ENCODE measurements at regions not wholly inside any gene's neighbourhood (a gene's known extent, or its start where the extent isn't known, plus 50 kb on each side); places are given as distances from the start of the nearest gene placed in this dataset.

GRCh38 chr7:109126404-109127050 is 556.9 kb downstream of the DNAJB9 start:
- Histone ChIP-seq H3K36me3 (ENCODE audit: control insufficient read depth in 1 of 2, insufficient read depth in 2 of 2, low read length in 1 of 2) (peaks cover 0 to 2% of the 10 kb centered on the region in 2 donors), H3K4me3 (ENCODE audit: low read length in 2 of 2) (no peak overlapping the region), H3K9me3 (ENCODE audit: control insufficient read depth, low read length) (no peaks in the 10 kb centered on the region), H3K27ac (ENCODE audit: low read depth in 1 of 2, low read length in 2 of 2) (no peak overlapping the region), H3K27me3 (ENCODE audit: control insufficient read depth in 1 of 2, insufficient read depth in 2 of 2, low read length in 1 of 2) (no peaks in the 10 kb centered on the region), H3K4me1 (ENCODE audit: control insufficient read depth in 1 of 2, insufficient read depth in 2 of 2, low read length in 2 of 2) (no peaks in the 10 kb centered on the region)
- intact Hi-C loops (cut with DNase I) = no loop called here
- 74 to 77% methylated on average over 2 of the region's 2 CpGs for WGBS, 2 donors
- DNase-seq (no peak), ATAC-seq (ENCODE audit: low FRiP score) (no peak)

GRCh38 chr7:109127145-109127544 is 557.5 kb downstream of the DNAJB9 start:
- intact Hi-C loops (cut with DNase I) = no loop called here
- no peaks in the 10 kb centered on the region for H3K27me3 ChIP-seq (ENCODE audit: control insufficient read depth in 1 of 2, insufficient read depth in 2 of 2, low read length in 1 of 2)
- ATAC-seq (ENCODE audit: low FRiP score) (no peak), DNase-seq (no peak)
- peaks cover 0 to 2% of the 10 kb centered on the region in 2 donors for H3K36me3 ChIP-seq (ENCODE audit: control insufficient read depth in 1 of 2, insufficient read depth in 2 of 2, low read length in 1 of 2)
- no peaks in the 10 kb centered on the region for H3K4me1 ChIP-seq (ENCODE audit: control insufficient read depth in 1 of 2, insufficient read depth in 2 of 2, low read length in 2 of 2)
- no peaks in the 10 kb centered on the region for H3K9me3 ChIP-seq (ENCODE audit: control insufficient read depth, low read length)
- 94 to 97% methylated on average over 1 of the region's 1 CpG for WGBS, 2 donors
- H3K4me3 ChIP-seq (ENCODE audit: low read length in 2 of 2) = no peak overlapping the region
- H3K27ac ChIP-seq (ENCODE audit: low read depth in 1 of 2, low read length in 2 of 2) = no peak overlapping the region

GRCh38 chr7:109131141-109131540 is 561.5 kb downstream of the DNAJB9 start:
- ATAC-seq (ENCODE audit: low FRiP score) (no peak), DNase-seq (no peak)
- no peaks in the 10 kb centered on the region for H3K27me3 ChIP-seq (ENCODE audit: control insufficient read depth in 1 of 2, insufficient read depth in 2 of 2, low read length in 1 of 2)
- peaks cover 7% of the 10 kb centered on the region for H3K9me3 ChIP-seq (ENCODE audit: control insufficient read depth, low read length)
- intact Hi-C loops (cut with DNase I) = no loop called here
- no peaks in the 10 kb centered on the region for H3K36me3 ChIP-seq (ENCODE audit: control insufficient read depth in 1 of 2, insufficient read depth in 2 of 2, low read length in 1 of 2)
- H3K4me1 ChIP-seq (ENCODE audit: control insufficient read depth in 1 of 2, insufficient read depth in 2 of 2, low read length in 2 of 2) = no peaks in the 10 kb centered on the region
- no peak overlapping the region for H3K4me3 ChIP-seq (ENCODE audit: low read length in 2 of 2)
- 16 to 23% methylated on average over 1 of the region's 1 CpG for WGBS, 2 donors
- H3K27ac ChIP-seq (ENCODE audit: low read depth in 1 of 2, low read length in 2 of 2) = no peak overlapping the region

GRCh38 chr7:109136893-109137292 is 567.2 kb downstream of the DNAJB9 start:
- H3K9me3 ChIP-seq (ENCODE audit: control insufficient read depth, low read length) = peaks cover 7% of the 10 kb centered on the region
- intact Hi-C loops (cut with DNase I) = no loop called here
- H3K4me3 ChIP-seq (ENCODE audit: low read length in 2 of 2) = no peak overlapping the region
- H3K36me3 ChIP-seq (ENCODE audit: control insufficient read depth in 1 of 2, insufficient read depth in 2 of 2, low read length in 1 of 2) = no peaks in the 10 kb centered on the region
- WGBS, 2 donors = 93% methylated on average over 3 of the region's 3 CpGs
- ATAC-seq (ENCODE audit: low FRiP score) (no peak), DNase-seq (no peak)
- no peaks in the 10 kb centered on the region for H3K4me1 ChIP-seq (ENCODE audit: control insufficient read depth in 1 of 2, insufficient read depth in 2 of 2, low read length in 2 of 2)
- H3K27ac ChIP-seq (ENCODE audit: low read depth in 1 of 2, low read length in 2 of 2) = no peak overlapping the region
- no peaks in the 10 kb centered on the region for H3K27me3 ChIP-seq (ENCODE audit: control insufficient read depth in 1 of 2, insufficient read depth in 2 of 2, low read length in 1 of 2)

GRCh38 chr7:109154748-109155147 is 585.1 kb downstream of the DNAJB9 start:
- no peaks in the 10 kb centered on the region for H3K9me3 ChIP-seq (ENCODE audit: control insufficient read depth, low read length)
- no peaks in the 10 kb centered on the region for H3K27me3 ChIP-seq (ENCODE audit: control insufficient read depth in 1 of 2, insufficient read depth in 2 of 2, low read length in 1 of 2)
- no peak for ATAC-seq (ENCODE audit: low FRiP score)
- intact Hi-C loops (cut with DNase I) = no loop called here
- no peak overlapping the region for H3K4me3 ChIP-seq (ENCODE audit: low read length in 2 of 2)
- no peaks in the 10 kb centered on the region for H3K36me3 ChIP-seq (ENCODE audit: control insufficient read depth in 1 of 2, insufficient read depth in 2 of 2, low read length in 1 of 2)
- no peaks in the 10 kb centered on the region for H3K4me1 ChIP-seq (ENCODE audit: control insufficient read depth in 1 of 2, insufficient read depth in 2 of 2, low read length in 2 of 2)
- H3K27ac ChIP-seq (ENCODE audit: low read depth in 1 of 2, low read length in 2 of 2) = no peak overlapping the region
- no peak for DNase-seq
- WGBS, 2 donors = 65 to 70% methylated on average over 2 of the region's 2 CpGs

- Histone ChIP-seq H3K27me3 (ENCODE audit: control insufficient read depth in 1 of 2, insufficient read depth in 2 of 2, low read length in 1 of 2) (no peaks in the 10 kb centered on the region), H3K27ac (ENCODE audit: low read depth in 1 of 2, low read length in 2 of 2) (no peak overlapping the region), H3K36me3 (ENCODE audit: control insufficient read depth in 1 of 2, insufficient read depth in 2 of 2, low read length in 1 of 2) (no peaks in the 10 kb centered on the region), H3K4me1 (ENCODE audit: control insufficient read depth in 1 of 2, insufficient read depth in 2 of 2, low read length in 2 of 2) (no peaks in the 10 kb centered on the region), H3K4me3 (ENCODE audit: low read length in 2 of 2) (no peak overlapping the region), H3K9me3 (ENCODE audit: control insufficient read depth, low read length) (no peaks in the 10 kb centered on the region)
- 71 to 72% methylated on average over 3 of the region's 3 CpGs for WGBS, 2 donors
- intact Hi-C loops (cut with DNase I) = no loop called here
- DNase-seq (no peak), ATAC-seq (ENCODE audit: low FRiP score) (no peak)
Observed at GRCh38 chr7:109158246-109158645, 588.6 kb downstream of the DNAJB9 start.

- Histone ChIP-seq H3K27me3 (ENCODE audit: control insufficient read depth in 1 of 2, insufficient read depth in 2 of 2, low read length in 1 of 2) (no peaks in the 10 kb centered on the region), H3K4me3 (ENCODE audit: low read length in 2 of 2) (no peak overlapping the region), H3K36me3 (ENCODE audit: control insufficient read depth in 1 of 2, insufficient read depth in 2 of 2, low read length in 1 of 2) (no peaks in the 10 kb centered on the region), H3K27ac (ENCODE audit: low read depth in 1 of 2, low read length in 2 of 2) (no peak overlapping the region), H3K4me1 (ENCODE audit: control insufficient read depth in 1 of 2, insufficient read depth in 2 of 2, low read length in 2 of 2) (no peaks in the 10 kb centered on the region), H3K9me3 (ENCODE audit: control insufficient read depth, low read length) (no peaks in the 10 kb centered on the region)
- ATAC-seq (ENCODE audit: low FRiP score) = no peak
- no peak for DNase-seq
- intact Hi-C loops (cut with DNase I) = no loop called here
Observed at GRCh38 chr7:109176661-109177060, 607.0 kb downstream of the DNAJB9 start.

GRCh38 chr7:109178342-109178741 is 608.7 kb downstream of the DNAJB9 start:
- intact Hi-C loops (cut with DNase I) = no loop called here
- Histone ChIP-seq H3K4me1 (ENCODE audit: control insufficient read depth in 1 of 2, insufficient read depth in 2 of 2, low read length in 2 of 2) (no peaks in the 10 kb centered on the region), H3K27me3 (ENCODE audit: control insufficient read depth in 1 of 2, insufficient read depth in 2 of 2, low read length in 1 of 2) (no peaks in the 10 kb centered on the region), H3K27ac (ENCODE audit: low read depth in 1 of 2, low read length in 2 of 2) (no peak overlapping the region), H3K4me3 (ENCODE audit: low read length in 2 of 2) (no peak overlapping the region), H3K36me3 (ENCODE audit: control insufficient read depth in 1 of 2, insufficient read depth in 2 of 2, low read length in 1 of 2) (no peaks in the 10 kb centered on the region), H3K9me3 (ENCODE audit: control insufficient read depth, low read length) (no peaks in the 10 kb centered on the region)
- DNase-seq (no peak), ATAC-seq (ENCODE audit: low FRiP score) (no peak)
- WGBS, 2 donors = 88 to 92% methylated on average over 2 of the region's 2 CpGs

GRCh38 chr7:109179601-109180000 is 609.9 kb downstream of the DNAJB9 start:
- no peaks in the 10 kb centered on the region for H3K36me3 ChIP-seq (ENCODE audit: control insufficient read depth in 1 of 2, insufficient read depth in 2 of 2, low read length in 1 of 2)
- ATAC-seq (ENCODE audit: low FRiP score) = no peak
- H3K4me1 ChIP-seq (ENCODE audit: control insufficient read depth in 1 of 2, insufficient read depth in 2 of 2, low read length in 2 of 2) = no peaks in the 10 kb centered on the region
- WGBS, 2 donors = 84% methylated on average over 3 of the region's 3 CpGs
- intact Hi-C loops (cut with DNase I) = no loop called here
- no peak overlapping the region for H3K4me3 ChIP-seq (ENCODE audit: low read length in 2 of 2)
- H3K9me3 ChIP-seq (ENCODE audit: control insufficient read depth, low read length) = no peaks in the 10 kb centered on the region
- no peak for DNase-seq
- H3K27me3 ChIP-seq (ENCODE audit: control insufficient read depth in 1 of 2, insufficient read depth in 2 of 2, low read length in 1 of 2) = no peaks in the 10 kb centered on the region
- H3K27ac ChIP-seq (ENCODE audit: low read depth in 1 of 2, low read length in 2 of 2) = no peak overlapping the region
